Anterior cingulate cortex (tissue), 58 donors: ENCODE measurements at regions not wholly inside any gene's neighbourhood (a gene's known extent, or its start where the extent isn't known, plus 50 kb on each side); places are given as distances from the start of the nearest gene placed in this dataset.

Experiments
- DNase-seq, 58 donors: peaks; one replicate each; lab custom pipeline; 2025; lab: John Stamatoyannopoulos, UW

DNA sequence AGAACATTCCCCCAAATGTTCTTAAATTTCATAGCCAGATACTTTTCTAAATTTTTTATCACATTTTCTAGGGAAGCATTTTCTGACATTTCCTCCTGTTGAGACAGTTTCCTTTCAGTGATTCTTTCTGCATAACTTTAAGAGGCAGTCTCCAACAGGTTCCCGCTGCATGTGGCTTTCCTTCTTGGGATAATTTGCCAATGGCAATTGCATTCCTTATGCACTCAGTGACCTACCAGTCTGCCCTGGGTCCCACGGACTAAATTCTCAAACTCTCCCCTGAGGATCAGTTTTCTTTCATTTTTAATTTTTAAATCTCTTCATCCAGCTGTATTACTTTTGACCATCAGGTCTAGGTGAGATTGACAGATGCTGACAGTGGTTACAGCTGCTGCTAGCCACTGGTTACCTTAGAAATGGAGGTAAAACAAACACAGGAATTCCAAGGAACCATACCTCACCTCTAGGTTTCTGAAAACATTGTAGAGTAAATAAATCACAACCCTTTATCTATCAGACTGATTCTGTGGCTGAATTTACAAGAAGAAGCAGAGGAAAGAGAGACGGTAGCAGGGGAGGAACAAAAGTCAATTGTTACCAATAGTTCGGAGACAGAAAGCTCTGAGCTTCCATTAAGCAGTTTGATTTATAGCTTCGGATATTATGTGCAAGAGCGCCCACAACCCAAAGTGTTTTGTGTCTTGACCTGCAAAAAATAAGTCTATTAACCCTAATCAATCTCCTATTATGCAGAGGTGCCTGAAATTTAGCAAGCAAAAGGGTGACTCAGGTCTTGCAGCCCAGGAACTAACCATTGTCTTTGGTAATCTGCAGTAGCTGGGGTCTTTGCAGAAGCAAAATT is 216.0 kb downstream of the PMP22 start:
- DNase-seq, result no peak

- no peak for DNase-seq
Observed at GRCh38 chr17:15048381-15048780, 216.7 kb downstream of the PMP22 start.

DNA sequence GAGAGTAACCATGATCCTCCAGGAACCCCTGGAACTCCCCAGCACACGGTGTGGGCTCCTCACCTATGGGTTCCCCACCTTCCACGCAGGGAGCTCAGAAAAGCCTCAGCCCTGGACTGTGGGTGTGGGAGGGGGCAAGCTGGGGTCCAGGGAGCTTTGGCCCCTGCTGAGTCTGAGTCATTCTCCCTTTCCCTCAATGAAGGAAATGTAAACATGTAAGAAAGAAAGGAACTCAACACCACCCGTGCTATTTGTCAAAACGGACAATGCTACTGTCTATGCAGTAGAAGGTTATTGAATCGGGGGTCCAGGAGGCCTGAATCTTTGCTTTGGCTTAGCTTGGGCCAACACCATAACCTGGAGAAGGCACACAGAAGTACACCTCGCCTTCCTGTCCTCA is 222.8 kb downstream of the PMP22 start:
- DNase-seq, result no peak

- DNase-seq, result no peak
Observed at GRCh38 chr17:15039366-15039765, 225.8 kb downstream of the PMP22 start.

- DNase-seq, result no peak
Observed at GRCh38 chr17:15038656-15039055, 226.5 kb downstream of the PMP22 start.

DNA sequence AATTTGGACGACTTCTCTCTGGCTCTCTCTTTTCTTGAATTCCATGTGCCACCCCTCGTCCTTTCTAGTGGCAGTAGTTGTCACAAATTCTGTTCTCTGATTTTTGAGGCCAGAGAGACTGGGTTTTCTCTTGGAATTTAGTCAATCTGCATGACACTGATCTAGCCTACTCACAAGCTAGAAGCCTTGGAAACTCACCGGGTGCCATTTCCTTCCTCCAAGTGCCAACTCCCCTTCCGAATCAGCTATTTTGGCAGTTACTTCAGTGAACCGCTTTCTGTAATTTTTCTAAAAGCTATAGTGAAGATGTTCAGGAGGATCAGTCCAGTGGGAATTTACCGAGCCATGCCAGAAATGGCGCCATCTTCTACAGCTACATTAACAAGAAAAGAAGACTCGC is 228.9 kb downstream of the PMP22 start:
- DNase-seq, result no peak

GRCh38 chr17:15031975-15032374 is 233.2 kb downstream of the PMP22 start:
- no peak for DNase-seq

GRCh38 chr17:15029469-15029868 is 235.7 kb downstream of the PMP22 start:
- DNase-seq, result no peak

DNA sequence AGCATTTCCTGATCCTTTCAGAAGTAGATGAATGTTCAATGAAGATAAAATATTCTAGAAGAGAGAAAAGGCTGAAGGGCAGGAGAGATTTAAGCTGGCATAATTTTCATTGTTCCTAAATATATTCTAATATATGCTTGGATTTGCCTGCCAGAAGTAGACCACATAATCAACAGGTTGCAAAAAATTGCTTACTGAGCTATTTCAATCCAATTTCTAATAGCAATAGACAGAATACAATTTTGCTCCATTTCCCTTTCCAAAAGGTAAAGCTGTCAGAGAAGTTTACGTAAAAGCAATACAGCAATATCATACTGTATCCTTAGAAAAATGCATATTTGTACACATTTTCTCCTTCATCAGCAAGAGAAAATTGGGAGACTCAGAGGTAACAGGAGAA is 237.3 kb downstream of the PMP22 start:
- DNase-seq, result no peak

- no peak for DNase-seq
Observed at GRCh38 chr17:15026088-15026487, 239.0 kb downstream of the PMP22 start.

- no peak for DNase-seq
Observed at GRCh38 chr17:15023589-15024336, 241.4 kb downstream of the PMP22 start.

DNA sequence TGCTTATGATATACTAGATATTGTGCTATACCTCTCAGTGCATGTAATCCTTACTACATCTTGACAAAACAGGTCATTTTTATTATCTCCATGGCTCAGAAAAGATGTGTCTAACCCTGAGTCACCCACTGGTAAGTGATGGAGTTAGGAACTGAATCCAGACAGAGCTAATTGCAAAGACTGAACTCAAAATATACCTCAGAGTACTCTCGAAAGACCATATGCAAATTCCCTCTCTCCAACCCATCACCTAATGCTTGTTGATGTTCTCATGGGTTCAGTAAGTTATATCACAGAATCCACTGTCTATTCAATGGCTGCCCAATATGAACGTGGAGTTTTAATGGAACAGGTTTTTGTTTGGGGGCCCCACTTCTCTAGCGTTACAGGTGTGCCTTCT is 246.0 kb downstream of the PMP22 start:
- DNase-seq, result no peak

- no peak for DNase-seq
Observed at GRCh38 chr17:15012351-15012980, 252.7 kb downstream of the PMP22 start.

- DNase-seq, result no peak
Observed at GRCh38 chr17:15009087-15009486, 256.0 kb downstream of the PMP22 start.

GRCh38 chr17:15007147-15007553 is 258.0 kb downstream of the PMP22 start:
- no peak for DNase-seq

DNA sequence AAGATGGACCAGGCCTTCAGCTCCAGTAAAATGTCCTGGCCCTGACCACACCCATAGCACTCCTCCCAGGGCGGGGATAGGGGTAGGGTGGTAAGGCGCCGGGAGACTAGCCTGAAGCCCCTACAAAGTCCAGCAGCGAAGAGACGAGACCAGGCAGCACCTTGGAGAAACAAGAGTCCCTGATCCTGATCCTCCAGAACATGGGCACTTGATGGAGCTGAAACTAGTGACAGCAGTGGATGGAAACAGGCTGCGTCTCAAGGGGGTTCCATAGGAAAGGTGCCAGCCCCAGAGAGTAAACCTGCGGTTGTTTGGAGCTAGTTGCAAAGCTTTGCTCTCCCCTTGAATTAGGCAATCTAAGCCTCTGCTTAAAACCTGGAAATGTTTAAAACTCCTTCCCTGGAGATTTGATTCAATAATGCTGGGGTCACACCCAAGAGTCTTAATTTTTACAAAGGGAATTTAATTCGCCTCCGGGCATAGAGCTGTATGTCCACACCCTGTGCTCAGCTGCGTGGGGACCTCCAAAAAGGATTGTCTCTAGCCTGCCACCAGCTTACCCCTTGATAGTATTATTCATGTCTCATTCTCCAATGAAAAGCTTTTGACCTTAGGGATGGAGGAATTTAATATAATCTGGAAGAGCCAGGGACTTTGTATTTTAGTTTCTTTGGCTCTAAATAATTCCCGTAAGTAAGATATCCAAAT is 258.6 kb downstream of the PMP22 start:
- DNase-seq, result no peak

DNA sequence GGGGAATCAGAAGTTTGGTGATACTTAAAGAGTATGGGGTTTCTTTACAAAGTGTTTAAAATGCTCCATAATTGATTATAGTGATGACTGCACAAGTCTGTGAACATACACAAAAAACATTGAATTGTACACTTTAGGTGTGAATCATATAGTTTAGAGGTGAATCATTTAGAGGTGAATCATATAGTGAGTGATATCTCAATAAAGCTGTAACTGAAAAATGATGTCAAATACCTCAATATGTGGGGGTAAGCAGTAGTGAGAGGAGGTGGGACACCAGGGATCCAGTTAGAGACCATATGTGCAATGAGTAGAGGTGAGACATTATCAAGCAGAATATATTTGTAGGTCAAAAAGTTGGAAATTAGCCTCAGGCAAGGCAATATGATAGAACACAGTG is 264.5 kb downstream of the PMP22 start:
- no peak for DNase-seq

DNA sequence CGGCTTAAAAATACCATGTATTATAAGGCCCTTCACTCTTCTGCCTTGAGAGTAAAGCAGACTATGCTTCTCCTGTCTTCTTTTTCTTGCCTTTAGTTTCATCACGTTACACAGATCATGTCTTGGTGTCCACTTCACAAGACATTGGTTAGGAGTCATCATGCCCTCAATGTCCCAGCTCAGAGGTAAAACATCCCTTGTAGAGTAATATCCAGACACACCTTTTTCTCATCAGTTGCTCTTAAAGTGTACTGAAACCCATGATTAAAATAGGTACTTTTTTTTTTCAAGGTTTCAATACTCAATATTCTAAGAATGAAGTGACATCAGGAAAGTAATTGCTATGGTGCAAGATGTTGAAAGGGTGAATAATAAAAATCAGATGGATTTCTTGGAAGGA is 267.8 kb downstream of the PMP22 start:
- DNase-seq, result no peak

GRCh38 chr17:14986127-14986526 is 279.0 kb downstream of the PMP22 start:
- DNase-seq, result no peak

- no peak for DNase-seq
Observed at GRCh38 chr17:14972844-14973243, 292.3 kb downstream of the PMP22 start.

- no peak for DNase-seq
Observed at GRCh38 chr17:14971054-14971453, 294.1 kb downstream of the PMP22 start.
